ENCODE measurements at regions not wholly inside any gene's neighbourhood (a gene's known extent, or its start where the extent isn't known, plus 50 kb on each side); places are given as distances from the start of the nearest gene placed in this dataset.

GRCh38 chr15:70219966-70220365 lies 122.2 kb upstream of the TLE3 start:
- no peak for TF ChIP-seq EP300 (IDR thresholded peaks at IDR 0.05)
- TF ChIP-seq, protein P1, sequence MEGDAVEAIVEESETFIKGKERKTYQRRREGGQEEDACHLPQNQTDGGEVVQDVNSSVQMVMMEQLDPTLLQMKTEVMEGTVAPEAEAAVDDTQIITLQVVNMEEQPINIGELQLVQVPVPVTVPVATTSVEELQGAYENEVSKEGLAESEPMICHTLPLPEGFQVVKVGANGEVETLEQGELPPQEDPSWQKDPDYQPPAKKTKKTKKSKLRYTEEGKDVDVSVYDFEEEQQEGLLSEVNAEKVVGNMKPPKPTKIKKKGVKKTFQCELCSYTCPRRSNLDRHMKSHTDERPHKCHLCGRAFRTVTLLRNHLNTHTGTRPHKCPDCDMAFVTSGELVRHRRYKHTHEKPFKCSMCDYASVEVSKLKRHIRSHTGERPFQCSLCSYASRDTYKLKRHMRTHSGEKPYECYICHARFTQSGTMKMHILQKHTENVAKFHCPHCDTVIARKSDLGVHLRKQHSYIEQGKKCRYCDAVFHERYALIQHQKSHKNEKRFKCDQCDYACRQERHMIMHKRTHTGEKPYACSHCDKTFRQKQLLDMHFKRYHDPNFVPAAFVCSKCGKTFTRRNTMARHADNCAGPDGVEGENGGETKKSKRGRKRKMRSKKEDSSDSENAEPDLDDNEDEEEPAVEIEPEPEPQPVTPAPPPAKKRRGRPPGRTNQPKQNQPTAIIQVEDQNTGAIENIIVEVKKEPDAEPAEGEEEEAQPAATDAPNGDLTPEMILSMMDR (IDR thresholded peaks at IDR 0.05), result no peak
